ENCODE measurements at regions not wholly inside any gene's neighbourhood (a gene's known extent, or its start where the extent isn't known, plus 50 kb on each side); places are given as distances from the start of the nearest gene placed in this dataset.

- H3K27me3 ChIP-seq (ENCODE audit: control insufficient read depth, insufficient read depth, low read length), result no peaks in the 10 kb centered on the region
- no peak overlapping the region for H3K9ac ChIP-seq (ENCODE audit: low read length in 3 of 3)
- FAIRE-seq (no peak), DNase-seq (no peak)
- H3K9me3 ChIP-seq (ENCODE audit: control insufficient read depth in 2 of 3, insufficient read depth in 1 of 3, low read length in 3 of 3), result no peaks in the 10 kb centered on the region
- no peak overlapping the region for H3K4me3 ChIP-seq (ENCODE audit: low read length in 3 of 3)
- intact Hi-C loops (cut with DNase I), result no loop called here
- TF ChIP-seq CTCF (IDR thresholded peaks at IDR 0.05; ENCODE audit: borderline replicate concordance, extremely low read depth, insufficient read depth), result no peak
- H3K36me3 ChIP-seq (ENCODE audit: control insufficient read depth in 2 of 3, insufficient read depth in 3 of 3, low read length in 3 of 3), result no peaks in the 10 kb centered on the region
- H3K27ac ChIP-seq (ENCODE audit: low read depth in 2 of 2, low read length in 2 of 2), result no peak overlapping the region
- H3K4me1 ChIP-seq (ENCODE audit: control insufficient read depth in 2 of 3, insufficient read depth in 2 of 3, low read depth in 1 of 3, low read length in 3 of 3), result no peaks in the 10 kb centered on the region
Measured at GRCh38 chr9:119094086-119094485, 275.1 kb downstream of the BRINP1 start.

GRCh38 chr9:119095072-119095471, 274.2 kb downstream of the BRINP1 start:
- Histone ChIP-seq H3K4me1 (ENCODE audit: control insufficient read depth in 2 of 3, insufficient read depth in 2 of 3, low read depth in 1 of 3, low read length in 3 of 3) (no peaks in the 10 kb centered on the region), H3K36me3 (ENCODE audit: control insufficient read depth in 2 of 3, insufficient read depth in 3 of 3, low read length in 3 of 3) (no peaks in the 10 kb centered on the region), H3K9ac (ENCODE audit: low read length in 3 of 3) (no peak overlapping the region), H3K4me3 (ENCODE audit: low read length in 3 of 3) (no peak overlapping the region), H3K27me3 (ENCODE audit: control insufficient read depth, insufficient read depth, low read length) (no peaks in the 10 kb centered on the region), H3K9me3 (ENCODE audit: control insufficient read depth in 2 of 3, insufficient read depth in 1 of 3, low read length in 3 of 3) (no peaks in the 10 kb centered on the region), H3K27ac (ENCODE audit: low read depth in 2 of 2, low read length in 2 of 2) (no peak overlapping the region)
- intact Hi-C loops (cut with DNase I), result no loop called here
- FAIRE-seq, result no peak
- DNase-seq, result no peak
- no peak for TF ChIP-seq CTCF (IDR thresholded peaks at IDR 0.05; ENCODE audit: borderline replicate concordance, extremely low read depth, insufficient read depth)

- FAIRE-seq, result no peak
- H3K27ac ChIP-seq (ENCODE audit: low read depth in 2 of 2, low read length in 2 of 2), result no peak overlapping the region
- H3K4me1 ChIP-seq (ENCODE audit: control insufficient read depth in 2 of 3, insufficient read depth in 2 of 3, low read depth in 1 of 3, low read length in 3 of 3), result no peaks in the 10 kb centered on the region
- no peaks in the 10 kb centered on the region for H3K27me3 ChIP-seq (ENCODE audit: control insufficient read depth, insufficient read depth, low read length)
- no peaks in the 10 kb centered on the region for H3K36me3 ChIP-seq (ENCODE audit: control insufficient read depth in 2 of 3, insufficient read depth in 3 of 3, low read length in 3 of 3)
- no peak overlapping the region for H3K4me3 ChIP-seq (ENCODE audit: low read length in 3 of 3)
- H3K9me3 ChIP-seq (ENCODE audit: control insufficient read depth in 2 of 3, insufficient read depth in 1 of 3, low read length in 3 of 3), result no peaks in the 10 kb centered on the region
- no peak for TF ChIP-seq CTCF (IDR thresholded peaks at IDR 0.05; ENCODE audit: borderline replicate concordance, extremely low read depth, insufficient read depth)
- no peak overlapping the region for H3K9ac ChIP-seq (ENCODE audit: low read length in 3 of 3)
- no peak for DNase-seq
- intact Hi-C loops (cut with DNase I), result no loop called here
Measured at GRCh38 chr9:119101048-119101447, 268.2 kb downstream of the BRINP1 start.

- Histone ChIP-seq H3K27me3 (ENCODE audit: control insufficient read depth, insufficient read depth, low read length) (no peaks in the 10 kb centered on the region), H3K27ac (ENCODE audit: low read depth in 2 of 2, low read length in 2 of 2) (no peak overlapping the region), H3K4me3 (ENCODE audit: low read length in 3 of 3) (no peak overlapping the region), H3K4me1 (ENCODE audit: control insufficient read depth in 2 of 3, insufficient read depth in 2 of 3, low read depth in 1 of 3, low read length in 3 of 3) (no peaks in the 10 kb centered on the region), H3K9ac (ENCODE audit: low read length in 3 of 3) (no peak overlapping the region), H3K9me3 (ENCODE audit: control insufficient read depth in 2 of 3, insufficient read depth in 1 of 3, low read length in 3 of 3) (no peaks in the 10 kb centered on the region), H3K36me3 (ENCODE audit: control insufficient read depth in 2 of 3, insufficient read depth in 3 of 3, low read length in 3 of 3) (no peaks in the 10 kb centered on the region)
- DNase-seq (no peak), FAIRE-seq (no peak)
- TF ChIP-seq CTCF (IDR thresholded peaks at IDR 0.05; ENCODE audit: borderline replicate concordance, extremely low read depth, insufficient read depth), result no peak
- intact Hi-C loops (cut with DNase I), result no loop called here
Measured at GRCh38 chr9:119114681-119115080, 254.6 kb downstream of the BRINP1 start.
